NCI-H128 (cell line): ENCODE measurements at regions not wholly inside any gene's neighbourhood (a gene's known extent, or its start where the extent isn't known, plus 50 kb on each side); places are given as distances from the start of the nearest gene placed in this dataset.

Experiments used
- DNase-seq: peaks from one replicate; lab custom pipeline; 2025; ENCODE audit not compliant: unreplicated experiment; lab: John Stamatoyannopoulos, UW

DNA sequence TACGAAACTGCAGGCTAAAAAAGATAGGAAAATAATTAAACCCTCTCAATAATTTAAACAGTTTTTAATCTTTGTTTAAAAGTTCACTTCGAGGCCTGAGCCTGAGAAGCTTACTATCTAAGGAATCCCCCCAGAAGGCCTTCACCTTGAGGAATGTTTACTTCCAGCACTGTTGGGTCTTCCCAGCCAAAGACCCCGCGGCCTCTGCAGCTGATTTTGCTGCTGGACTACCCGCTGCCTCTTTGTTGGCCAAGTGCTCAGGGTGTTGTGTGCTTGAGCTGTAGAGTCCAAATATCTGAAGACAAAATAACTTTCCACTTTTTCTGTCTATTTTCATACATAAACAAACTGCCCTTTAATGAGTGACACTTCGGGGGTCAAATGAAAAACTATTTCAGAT, 292.7 kb downstream of the GLRX3 start:
- DNase-seq = no peak

DNA sequence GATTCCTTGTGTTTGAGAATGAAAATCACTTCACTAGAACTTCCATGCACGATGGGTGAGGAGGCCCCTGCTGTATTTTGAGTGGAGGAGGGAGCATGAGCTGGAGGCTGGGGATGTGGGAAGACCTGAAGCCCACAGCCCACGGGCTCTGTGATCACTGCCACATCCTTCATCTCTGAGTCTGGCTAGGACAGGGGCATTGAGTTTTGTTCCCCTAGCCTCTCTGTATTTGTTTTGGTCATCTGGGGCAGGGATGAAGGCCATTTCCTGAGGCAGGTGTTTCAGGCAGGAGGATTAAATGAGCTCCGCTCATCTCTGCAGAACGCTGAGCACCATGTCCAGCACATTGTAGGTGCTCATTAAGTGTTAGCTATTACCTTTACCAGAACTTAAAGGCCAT, 293.6 kb downstream of the GLRX3 start:
- DNase-seq = no peak

DNA sequence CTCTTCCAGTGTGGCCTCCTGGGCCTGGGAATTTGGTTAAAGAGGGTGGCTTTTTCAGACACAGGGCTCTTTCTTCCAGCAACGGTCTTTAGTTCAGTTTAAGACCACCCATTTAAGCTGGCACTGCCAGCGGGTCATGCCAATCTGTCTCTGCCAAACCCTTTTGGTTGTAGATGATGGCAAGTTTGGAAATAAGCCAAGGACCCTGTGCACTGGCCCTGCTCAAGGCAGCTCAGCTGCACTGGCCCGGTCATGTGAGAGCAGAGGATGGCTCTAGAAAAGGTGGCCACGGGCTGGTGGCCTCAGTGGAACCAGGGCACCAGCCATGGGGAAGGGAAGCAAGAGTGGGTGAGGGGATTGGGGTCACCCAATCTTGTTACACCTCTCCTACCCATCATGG, 294.1 kb downstream of the GLRX3 start:
- no peak for DNase-seq

DNA sequence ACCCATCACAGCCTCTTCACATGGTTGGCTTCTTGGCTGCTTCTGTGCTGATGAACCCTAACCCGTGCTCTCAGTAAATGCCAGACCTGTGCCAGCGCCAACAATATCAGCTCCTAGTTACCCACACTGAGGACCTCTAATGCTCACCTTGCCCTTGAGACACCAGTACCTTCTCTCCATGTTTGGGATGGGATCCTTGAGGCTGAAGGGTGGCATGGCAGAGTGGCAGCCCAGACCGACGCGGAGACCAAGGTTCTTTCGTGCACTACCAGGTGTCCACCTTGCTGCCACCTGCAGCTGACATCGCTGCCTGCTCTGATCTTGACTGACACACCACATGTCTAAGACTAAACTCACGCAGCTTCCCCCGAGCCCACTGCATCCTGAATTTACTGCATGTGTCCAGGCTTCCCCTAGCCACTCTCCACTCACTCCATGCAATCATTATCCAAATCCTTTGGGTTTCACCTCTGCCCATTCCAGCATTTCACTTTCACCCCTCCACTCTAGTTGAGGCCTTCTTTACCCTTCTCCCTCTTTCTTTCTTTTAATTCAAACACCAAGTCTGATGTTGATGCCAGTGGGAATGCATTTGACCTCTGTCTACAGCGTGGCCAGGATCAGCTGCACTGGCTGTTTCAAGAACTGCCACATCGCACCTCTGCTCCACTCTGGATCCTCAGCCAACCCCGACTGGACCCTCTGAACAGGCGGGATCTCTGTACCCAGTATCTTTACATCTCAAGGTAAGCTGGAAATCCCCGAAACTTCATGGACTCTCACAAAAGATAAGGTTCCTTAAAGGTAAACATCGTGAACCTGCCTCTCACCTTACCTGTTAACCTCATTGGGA, 294.9 kb downstream of the GLRX3 start:
- no peak for DNase-seq

DNA sequence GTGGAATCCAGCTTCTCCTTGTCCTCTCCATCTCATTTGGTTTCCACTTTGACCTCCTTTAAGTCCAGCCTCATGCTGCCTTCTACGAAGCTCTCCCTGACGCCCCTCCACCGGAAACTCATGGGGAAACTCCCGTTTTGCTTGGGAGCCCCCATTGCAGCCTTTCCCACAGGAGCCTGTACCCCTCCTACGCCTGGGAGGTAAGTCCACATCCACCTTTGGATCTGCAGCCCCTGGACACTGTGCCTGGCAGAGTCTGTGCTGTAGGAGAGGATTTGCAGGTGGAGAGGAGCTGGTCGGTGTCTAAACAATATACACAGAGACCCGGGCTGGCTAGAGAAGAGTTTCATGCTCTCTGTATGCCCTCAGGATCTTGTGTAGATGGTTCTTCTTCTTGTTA, 296.1 kb downstream of the GLRX3 start:
- DNase-seq = no peak

DNA sequence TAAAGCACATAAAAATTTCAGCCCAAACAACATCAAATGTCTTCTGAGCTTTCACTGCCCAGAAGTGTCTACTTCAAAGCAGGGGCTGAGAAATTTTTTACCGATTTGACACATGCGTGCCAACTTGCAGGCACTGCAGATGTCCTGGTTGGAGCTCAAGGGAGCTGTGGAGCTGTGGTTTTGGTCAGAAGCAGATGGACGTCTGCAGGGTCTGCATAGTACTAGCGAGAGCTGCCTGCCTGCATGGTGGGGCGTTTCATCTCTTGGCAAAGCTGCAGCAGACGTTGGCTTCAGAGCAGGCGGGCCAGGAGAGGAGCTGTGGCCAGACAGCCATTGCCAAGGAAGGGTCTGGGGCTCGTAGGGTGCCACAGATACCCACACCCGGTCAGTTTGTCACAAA, 296.7 kb downstream of the GLRX3 start:
- DNase-seq = no peak

DNA sequence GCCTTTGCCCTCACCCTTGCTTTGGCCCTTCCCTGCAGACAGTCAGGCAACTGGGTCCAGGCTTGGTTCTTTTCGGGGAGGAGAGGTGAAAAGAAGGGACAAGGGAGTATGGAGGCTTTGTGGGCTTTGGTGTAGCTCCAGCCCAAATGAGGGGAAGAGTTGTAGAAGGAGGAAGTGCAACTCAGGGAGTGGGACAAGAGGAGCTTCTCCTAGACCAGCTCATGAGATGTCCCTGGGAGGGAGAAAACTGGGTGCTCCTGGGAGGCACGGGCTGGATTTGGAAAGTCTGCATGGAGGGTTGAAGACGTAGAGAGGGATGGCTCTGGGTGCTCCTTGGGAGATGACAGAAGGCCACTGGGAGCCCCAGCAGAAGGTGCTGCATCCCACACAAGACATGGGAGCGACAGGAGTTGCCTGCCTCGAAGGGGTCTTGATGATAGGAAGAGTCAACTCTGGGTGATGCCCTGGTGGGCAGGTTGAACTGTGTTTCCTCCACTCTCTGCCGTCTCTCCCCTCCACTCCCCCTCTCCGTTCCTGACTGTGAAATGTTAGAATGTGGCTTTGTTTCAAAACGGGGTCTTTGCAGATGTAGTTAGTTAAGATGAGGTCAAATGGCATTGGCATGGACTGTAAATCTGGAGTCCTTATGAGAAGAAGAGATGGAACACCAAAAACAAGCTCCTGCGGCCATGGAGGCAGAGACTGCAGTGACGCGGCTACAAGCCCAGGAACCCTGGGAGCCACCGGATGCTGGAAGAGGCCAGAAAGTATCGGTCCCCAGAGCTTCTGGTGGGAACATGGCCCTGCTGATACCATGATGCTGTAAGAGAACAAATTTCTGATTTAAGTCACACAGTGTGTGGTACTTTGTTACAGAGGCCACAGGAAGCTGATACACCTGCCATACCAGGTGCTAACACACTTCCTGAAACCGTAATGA, 298.5 kb downstream of the GLRX3 start:
- no peak for DNase-seq

DNA sequence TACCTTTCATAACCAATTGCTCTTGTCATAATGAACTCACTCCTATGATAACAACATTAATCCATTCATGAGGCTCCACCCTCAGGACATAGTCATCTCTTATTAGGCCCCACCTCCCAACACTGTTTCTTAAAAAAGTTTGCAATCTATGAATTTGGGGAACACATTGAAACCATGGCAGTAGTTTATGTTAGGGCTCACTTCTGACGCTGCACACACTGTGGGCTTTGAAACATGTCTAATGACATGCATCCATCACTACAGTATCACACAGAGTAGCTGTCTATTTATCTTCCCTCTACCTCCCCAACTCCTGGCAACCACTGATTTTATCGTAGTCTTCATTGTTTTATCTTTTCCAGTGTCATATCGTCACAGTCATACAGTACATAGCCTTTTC, 299.8 kb downstream of the GLRX3 start:
- no peak for DNase-seq

DNA sequence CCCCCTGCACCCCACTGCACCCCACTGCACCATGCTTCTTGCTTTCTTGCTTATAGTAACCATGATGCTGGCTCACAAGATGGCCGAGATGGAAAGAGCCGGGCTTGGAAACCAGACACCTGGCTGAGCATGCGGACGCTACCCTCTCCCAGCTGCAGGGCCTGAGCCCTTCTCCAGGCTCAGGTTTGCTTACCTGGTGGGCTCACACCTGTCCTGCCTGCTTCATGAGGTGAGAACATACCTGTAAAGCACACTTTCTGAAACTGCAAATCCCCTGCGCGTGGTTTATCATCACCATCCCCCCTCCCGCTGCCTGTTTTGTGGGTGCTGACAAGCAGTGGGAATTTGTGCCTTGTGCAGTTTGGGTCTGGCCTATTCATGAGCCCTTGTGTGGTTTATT, 302.7 kb downstream of the GLRX3 start:
- DNase-seq = no peak

DNA sequence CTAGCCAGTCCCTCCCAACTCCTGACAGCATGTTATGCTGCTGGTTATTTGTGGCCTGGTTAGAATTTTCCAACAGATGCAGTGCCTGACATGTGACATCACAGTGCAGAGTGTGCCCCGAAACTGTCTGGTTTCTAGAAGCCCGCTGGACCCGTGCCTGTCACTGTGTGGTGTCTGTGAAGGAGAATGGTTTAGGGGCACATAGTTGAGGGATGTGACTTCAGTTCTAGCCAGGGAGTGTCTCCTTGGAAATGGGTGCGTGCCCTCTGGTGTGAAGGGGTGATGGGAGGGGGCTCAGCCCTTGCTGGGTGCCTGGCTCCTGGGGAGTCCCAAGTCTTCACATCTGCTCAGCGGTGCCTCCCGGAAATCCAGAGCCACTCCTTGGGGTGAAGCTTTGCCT, 303.6 kb downstream of the GLRX3 start:
- DNase-seq = no peak

DNA sequence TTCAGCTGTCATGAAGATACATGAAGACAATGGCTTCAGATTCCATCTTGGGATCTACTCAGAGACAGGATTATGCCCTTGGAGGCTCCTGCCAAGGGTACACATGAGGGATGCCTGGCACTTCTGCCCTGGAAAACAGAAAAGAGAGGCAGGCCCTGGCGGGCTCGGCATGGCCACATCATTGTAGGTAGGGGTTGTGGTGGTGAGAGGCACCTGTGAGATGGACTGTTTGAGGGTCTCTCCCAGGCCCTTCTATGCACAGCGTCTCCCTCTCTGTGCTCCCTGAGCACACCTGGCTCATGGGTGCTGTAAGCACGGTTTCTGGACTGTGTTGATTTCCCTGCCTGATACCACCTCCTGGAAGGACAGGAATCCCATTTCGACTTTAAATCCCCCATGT, 304.3 kb downstream of the GLRX3 start:
- no peak for DNase-seq

DNA sequence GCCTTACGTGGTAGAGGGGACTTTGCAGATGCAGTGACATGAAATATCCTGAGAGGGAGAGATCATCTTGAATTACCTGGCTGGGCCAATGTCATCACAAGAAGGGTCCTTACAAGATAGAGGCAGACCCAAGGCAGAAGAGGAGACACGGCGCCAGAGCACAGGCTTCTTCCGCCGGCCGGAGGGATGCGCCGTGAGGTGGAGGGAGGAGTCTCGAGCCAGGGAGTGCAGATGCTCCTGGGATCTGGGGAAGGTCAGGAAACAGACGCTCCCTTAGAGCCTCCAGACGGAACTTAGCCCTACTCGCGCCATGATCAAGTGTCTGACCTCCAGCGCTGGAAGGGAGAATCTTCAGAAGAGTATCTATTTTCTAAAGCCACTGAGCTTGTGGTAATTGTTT, 304.8 kb downstream of the GLRX3 start:
- DNase-seq = no peak

DNA sequence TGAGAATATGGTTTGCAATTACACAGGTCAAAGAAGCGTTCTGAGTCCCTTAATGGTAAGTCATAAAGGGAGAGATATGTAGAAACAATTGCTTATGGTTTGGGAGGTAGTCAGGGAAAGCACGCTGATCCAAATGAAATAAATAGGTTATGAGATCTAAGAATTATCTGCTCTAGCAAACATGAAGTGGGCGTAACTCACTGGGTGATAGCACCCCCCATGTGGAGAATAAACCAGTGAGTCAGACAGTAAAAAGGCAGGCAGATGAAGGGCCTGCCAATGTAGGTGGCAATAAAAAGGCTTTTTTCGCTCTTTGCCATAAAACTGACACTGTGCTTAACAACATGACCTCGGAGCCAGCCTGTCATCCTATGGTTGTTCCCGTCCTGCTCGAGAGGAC, 306.9 kb downstream of the GLRX3 start:
- no peak for DNase-seq

DNA sequence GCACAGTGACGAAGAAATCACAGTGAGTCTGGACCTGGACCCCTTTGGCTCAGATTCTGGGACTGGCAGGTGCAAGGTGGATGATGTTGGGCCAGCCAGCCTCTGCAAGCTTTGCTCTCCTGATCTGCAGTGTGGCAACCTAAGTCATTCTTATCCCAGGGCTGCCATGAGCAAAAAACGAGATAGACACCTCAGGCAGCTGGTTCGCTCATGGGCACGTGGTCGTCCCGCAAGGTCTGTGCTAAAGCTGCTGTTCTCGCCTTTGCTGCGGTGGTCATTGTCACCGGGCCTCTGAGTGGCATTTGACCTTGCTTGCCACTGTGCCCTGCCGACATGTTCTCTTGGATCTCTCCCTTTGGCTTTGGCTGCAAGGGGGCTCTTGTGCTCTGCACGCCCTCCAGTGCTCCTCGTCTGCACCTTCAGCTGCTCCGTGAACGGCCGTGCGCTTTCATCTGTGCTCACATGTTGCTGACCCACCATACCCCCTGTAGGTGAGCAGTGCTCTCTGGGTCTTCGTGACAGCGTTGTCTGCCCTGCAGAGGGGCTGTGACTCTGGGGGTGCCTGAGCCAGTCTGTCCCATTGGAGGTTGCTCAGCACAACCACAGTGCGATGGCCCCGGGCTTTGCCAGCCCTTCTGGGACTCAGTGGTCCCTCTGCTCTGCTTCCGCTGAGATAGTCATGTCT, 317.0 kb downstream of the GLRX3 start:
- no peak for DNase-seq

DNA sequence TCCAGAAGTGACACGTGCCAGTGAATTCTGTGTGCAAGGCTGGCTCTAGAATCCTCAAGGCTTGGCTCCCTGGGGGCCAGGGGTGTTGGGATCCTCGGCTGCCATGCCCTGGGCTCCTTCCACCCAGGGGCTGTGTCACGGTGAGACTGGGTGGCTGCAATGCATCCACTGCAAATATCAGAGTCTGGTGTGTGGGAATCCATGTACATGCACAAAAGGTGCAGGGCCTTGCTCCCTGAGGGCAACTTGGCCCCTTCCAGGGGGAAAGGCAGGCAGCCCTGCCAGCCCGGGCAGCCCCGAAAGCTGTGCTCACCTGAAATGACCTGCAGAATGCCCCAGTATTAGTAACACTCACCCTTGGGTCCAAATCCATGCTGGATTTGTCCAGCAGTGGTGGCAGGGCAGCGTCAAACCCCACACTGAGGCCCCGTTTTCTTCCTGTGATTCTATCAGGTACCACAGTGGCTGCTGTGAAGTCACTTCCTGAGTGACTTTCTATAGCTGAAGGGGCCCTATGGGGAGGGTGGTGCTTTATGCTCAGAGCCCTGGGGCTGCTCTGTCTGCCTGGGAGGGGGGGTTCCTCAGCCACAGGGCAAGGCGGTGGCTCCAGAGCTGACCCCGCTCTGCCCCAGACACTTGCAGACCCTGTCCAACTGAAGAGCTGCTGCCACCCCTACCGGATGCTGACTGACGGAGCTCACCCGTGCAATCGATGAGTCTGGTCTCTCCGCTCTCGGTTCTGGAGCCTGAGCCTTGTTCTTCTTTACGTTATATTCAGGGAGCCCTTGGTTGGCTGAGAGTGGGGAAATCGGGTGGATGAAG, 317.7 kb downstream of the GLRX3 start:
- DNase-seq = no peak

DNA sequence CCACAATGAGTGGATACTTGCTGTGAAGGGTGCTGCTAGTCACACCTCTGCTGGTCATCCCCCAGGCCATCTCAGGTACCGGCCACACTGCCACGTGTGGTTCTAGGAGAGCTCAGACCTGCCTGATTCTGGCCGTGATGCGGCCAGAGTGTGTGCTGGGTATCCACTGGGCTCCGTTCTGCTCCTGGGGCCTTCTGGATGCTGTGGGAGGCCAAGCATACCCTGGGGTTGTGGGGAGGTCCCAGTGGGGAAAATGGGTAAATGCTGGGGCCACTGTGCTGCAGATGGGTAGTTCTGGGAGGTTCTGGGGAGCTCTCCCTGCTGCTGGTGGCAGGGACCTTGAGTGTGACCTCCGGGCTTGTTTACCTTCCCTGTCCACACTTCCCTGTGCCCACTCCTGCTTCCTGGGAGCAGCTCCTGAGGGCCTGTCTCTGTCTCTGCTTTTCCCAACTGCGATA, 318.4 kb downstream of the GLRX3 start:
- no peak for DNase-seq

DNA sequence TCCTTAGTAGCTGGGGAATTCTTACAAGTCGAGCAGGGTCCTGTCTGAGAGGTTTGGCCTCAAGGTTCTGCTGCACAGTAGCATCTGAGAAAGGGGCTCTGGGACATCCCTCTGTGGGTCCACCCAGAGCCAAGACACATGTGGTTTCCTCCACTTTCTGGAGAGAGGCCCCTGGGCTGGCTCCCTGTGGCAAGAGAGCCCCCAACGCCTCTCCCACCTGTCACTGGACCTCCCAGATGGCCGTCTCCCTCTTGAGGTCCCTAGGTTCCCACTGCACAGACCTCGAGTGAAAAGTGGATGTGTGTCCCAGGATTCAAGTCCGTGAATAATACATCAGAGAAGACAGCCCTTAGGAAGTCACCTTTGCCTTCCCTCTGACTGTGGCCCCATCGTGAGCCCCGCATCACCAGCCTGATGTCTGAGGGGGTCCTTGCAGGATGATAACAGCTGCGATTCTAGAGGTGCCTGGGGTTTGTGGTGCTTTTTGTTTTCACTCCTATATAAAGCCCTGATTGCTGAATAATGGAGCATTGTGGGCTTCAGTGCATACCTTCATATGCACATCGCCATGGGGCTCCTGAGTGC, 319.0 kb downstream of the GLRX3 start:
- no peak for DNase-seq

DNA sequence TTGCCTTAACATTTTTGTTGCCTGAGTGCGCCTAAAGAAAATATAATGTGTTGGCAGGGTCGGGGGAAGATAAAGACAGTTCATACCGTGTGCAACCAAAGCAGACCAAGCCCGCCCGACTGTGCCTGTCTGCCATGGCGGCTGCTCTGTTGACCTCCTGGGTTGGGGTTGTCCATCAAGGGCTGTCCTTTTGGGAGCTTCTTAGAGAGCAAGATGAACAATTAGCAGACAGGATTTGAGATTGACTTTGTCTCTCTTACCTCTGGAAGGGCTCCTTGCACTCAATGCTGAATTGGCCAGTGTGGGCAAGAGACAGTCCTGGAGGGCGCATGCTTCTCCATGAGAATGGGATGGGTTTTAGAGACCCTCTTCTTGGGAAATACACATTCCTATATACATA, 319.6 kb downstream of the GLRX3 start:
- DNase-seq = no peak

DNA sequence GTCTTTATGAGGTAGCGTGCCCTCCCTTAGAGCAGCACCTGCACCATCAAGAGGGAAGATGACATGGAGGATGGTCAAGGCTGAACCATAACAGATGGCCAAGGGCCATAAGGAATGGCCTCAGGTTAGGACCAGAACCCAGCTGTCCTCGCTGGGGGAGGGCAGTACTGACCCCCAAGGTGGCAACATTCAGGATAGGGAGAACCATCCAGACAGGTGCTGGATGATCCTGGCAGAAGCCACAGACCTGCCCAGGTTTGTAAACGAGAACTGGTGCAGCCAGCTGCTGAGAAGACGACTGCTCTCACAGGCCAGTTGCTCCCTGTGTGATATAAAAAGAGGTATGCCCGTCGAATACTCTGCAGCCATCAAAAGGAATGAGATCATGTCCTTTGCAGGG, 320.4 kb downstream of the GLRX3 start:
- DNase-seq = no peak

DNA sequence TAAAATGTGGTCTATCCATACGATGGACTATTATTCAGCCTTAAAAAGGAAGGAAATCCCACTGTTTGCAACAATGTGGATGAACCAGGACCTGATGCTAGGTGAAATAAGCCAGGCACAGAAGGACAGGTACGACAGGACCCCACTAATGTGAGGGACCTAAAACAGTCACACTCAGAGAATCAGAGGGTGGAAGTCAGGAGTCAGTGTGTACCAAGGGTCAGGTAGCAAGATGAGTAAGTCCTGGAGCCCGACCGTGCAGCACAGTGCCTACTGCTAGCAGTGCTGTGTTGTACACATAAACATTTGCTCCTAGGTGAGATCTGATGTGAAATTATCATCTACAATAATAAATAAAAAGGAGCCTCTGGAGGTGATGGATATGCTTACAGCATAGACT, 322.3 kb downstream of the GLRX3 start:
- DNase-seq = no peak
